ENCODE measurements at regions not wholly inside any gene's neighbourhood (a gene's known extent, or its start where the extent isn't known, plus 50 kb on each side); places are given as distances from the start of the nearest gene placed in this dataset.

GRCh38 chr9:103757062-103757461 lies 337.0 kb upstream of the SMC2 start:
- DNase-seq (ENCODE audit: low read depth, low spot score): no peak

- DNase-seq (ENCODE audit: low read depth, low spot score): no peak
Measured at GRCh38 chr9:103761466-103761865, 332.6 kb upstream of the SMC2 start.

GRCh38 chr9:103789686-103790085 lies 304.4 kb upstream of the SMC2 start:
- no peak for DNase-seq (ENCODE audit: low read depth, low spot score)

GRCh38 chr9:103798620-103799019 lies 295.5 kb upstream of the SMC2 start:
- no peak for DNase-seq (ENCODE audit: low read depth, low spot score)

GRCh38 chr9:103799959-103800358 lies 294.1 kb upstream of the SMC2 start:
- DNase-seq (ENCODE audit: low read depth, low spot score): no peak

- DNase-seq (ENCODE audit: low read depth, low spot score): no peak
Measured at GRCh38 chr9:103802068-103802467, 292.0 kb upstream of the SMC2 start.

GRCh38 chr9:103803245-103803644 lies 290.9 kb upstream of the SMC2 start:
- DNase-seq (ENCODE audit: low read depth, low spot score): no peak

GRCh38 chr9:103804077-103804735 lies 289.9 kb upstream of the SMC2 start:
- no peak for DNase-seq (ENCODE audit: low read depth, low spot score)

GRCh38 chr9:103809745-103810144 lies 284.4 kb upstream of the SMC2 start:
- no peak for DNase-seq (ENCODE audit: low read depth, low spot score)

- DNase-seq (ENCODE audit: low read depth, low spot score): no peak
Measured at GRCh38 chr9:103811462-103811861, 282.6 kb upstream of the SMC2 start.

GRCh38 chr9:103816146-103816545 lies 278.0 kb upstream of the SMC2 start:
- DNase-seq (ENCODE audit: low read depth, low spot score): no peak

- DNase-seq (ENCODE audit: low read depth, low spot score): no peak
Measured at GRCh38 chr9:103819936-103820335, 274.2 kb upstream of the SMC2 start.

- no peak for DNase-seq (ENCODE audit: low read depth, low spot score)
Measured at GRCh38 chr9:103821115-103821514, 273.0 kb upstream of the SMC2 start.

GRCh38 chr9:103837940-103838339 lies 256.2 kb upstream of the SMC2 start:
- DNase-seq (ENCODE audit: low read depth, low spot score): no peak

- DNase-seq (ENCODE audit: low read depth, low spot score): no peak
Measured at GRCh38 chr9:103839197-103839596, 254.9 kb upstream of the SMC2 start.

- no peak for DNase-seq (ENCODE audit: low read depth, low spot score)
Measured at GRCh38 chr9:103867886-103868285, 226.2 kb upstream of the SMC2 start.

GRCh38 chr9:103872811-103873210 lies 221.3 kb upstream of the SMC2 start:
- no peak for DNase-seq (ENCODE audit: low read depth, low spot score)

- no peak for DNase-seq (ENCODE audit: low read depth, low spot score)
Measured at GRCh38 chr9:103881419-103881818, 212.7 kb upstream of the SMC2 start.

GRCh38 chr9:103889989-103890388 lies 204.1 kb upstream of the SMC2 start:
- no peak for DNase-seq (ENCODE audit: low read depth, low spot score)

GRCh38 chr9:103894184-103894583 lies 199.9 kb upstream of the SMC2 start:
- no peak for DNase-seq (ENCODE audit: low read depth, low spot score)

- no peak for DNase-seq (ENCODE audit: low read depth, low spot score)
Measured at GRCh38 chr9:103898550-103898949, 195.6 kb upstream of the SMC2 start.

- no peak for DNase-seq (ENCODE audit: low read depth, low spot score)
Measured at GRCh38 chr9:103899866-103900265, 194.2 kb upstream of the SMC2 start.

- no peak for DNase-seq (ENCODE audit: low read depth, low spot score)
Measured at GRCh38 chr9:103900466-103900865, 193.6 kb upstream of the SMC2 start.

GRCh38 chr9:103902263-103902662 lies 191.8 kb upstream of the SMC2 start:
- DNase-seq (ENCODE audit: low read depth, low spot score): no peak
